ENCODE measurements at regions not wholly inside any gene's neighbourhood (a gene's known extent, or its start where the extent isn't known, plus 50 kb on each side); places are given as distances from the start of the nearest gene placed in this dataset.
"Not testable (repeated sequence)": the region's sequence is repeated elsewhere in the genome, so short reads cannot be mapped to it uniquely, and the experiment has no call there.

GRCh38 chr12:46983959-46984841, 95.2 kb upstream of the PCED1B start:
- peak; percentile 31 for DNase-seq

GRCh38 chr12:46985816-46986215, 93.6 kb upstream of the PCED1B start:
- no peak for DNase-seq

- DNase-seq: not testable (repeated sequence)
Measured at GRCh38 chr12:46988122-46988521, 91.3 kb upstream of the PCED1B start.

GRCh38 chr12:46990211-46990610, 89.2 kb upstream of the PCED1B start:
- DNase-seq: no peak

- not testable (repeated sequence) for DNase-seq
Measured at GRCh38 chr12:46992051-46992450, 87.4 kb upstream of the PCED1B start.

GRCh38 chr12:46998811-46999368, 80.5 kb upstream of the PCED1B start:
- no peak for DNase-seq

- no peak for DNase-seq
Measured at GRCh38 chr12:47004634-47005033, 74.8 kb upstream of the PCED1B start.

- DNase-seq: no peak
Measured at GRCh38 chr12:47007048-47007447, 72.4 kb upstream of the PCED1B start.

GRCh38 chr12:47012552-47012951, 66.9 kb upstream of the PCED1B start:
- no peak for DNase-seq

- DNase-seq: no peak
Measured at GRCh38 chr12:47014474-47014873, 64.9 kb upstream of the PCED1B start.

- no peak for DNase-seq
Measured at GRCh38 chr12:47015381-47015780, 64.0 kb upstream of the PCED1B start.

GRCh38 chr12:47017041-47017713, 62.2 kb upstream of the PCED1B start:
- DNase-seq: no peak

- DNase-seq: no peak
Measured at GRCh38 chr12:47017901-47018475, 61.4 kb upstream of the PCED1B start.

- no peak for DNase-seq
Measured at GRCh38 chr12:47020211-47020821, 59.1 kb upstream of the PCED1B start.

GRCh38 chr12:47021298-47021697, 58.1 kb upstream of the PCED1B start:
- DNase-seq: peak; percentile 51

- no peak for DNase-seq
Measured at GRCh38 chr12:47022296-47022695, 57.1 kb upstream of the PCED1B start.

GRCh38 chr12:47023311-47023710, 56.1 kb upstream of the PCED1B start:
- DNase-seq: no peak

- DNase-seq: no peak
Measured at GRCh38 chr12:47023953-47024352, 55.5 kb upstream of the PCED1B start.

- no peak for DNase-seq
Measured at GRCh38 chr12:47024463-47024862, 55.0 kb upstream of the PCED1B start.

GRCh38 chr12:47025349-47025748, 54.1 kb upstream of the PCED1B start:
- DNase-seq: no peak

- DNase-seq: no peak
Measured at GRCh38 chr12:47025798-47026197, 53.6 kb upstream of the PCED1B start.

GRCh38 chr12:47026291-47026690, 53.1 kb upstream of the PCED1B start:
- no peak for DNase-seq
